HCT116 (cell line): ENCODE measurements at regions not wholly inside any gene's neighbourhood (a gene's known extent, or its start where the extent isn't known, plus 50 kb on each side); places are given as distances from the start of the nearest gene placed in this dataset.

Experiments used
- ATAC-seq: fragments of 200-7000 bp; cut with Tn5 transposase; 2 replicates; pipeline ENCODE4 v1.9.1; 2020; ENCODE audit warnings: mild to moderate bottlenecking, moderate library complexity
- BruUV-seq: library from RNA; stranded (reverse); fragments of 400-500 nt; replicated peaks from 2 replicates; lab custom pipeline; 2021; lab: Mats Ljungman, UMichigan
- CTCF ChIA-PET: fragments of 300-600 bp; sonication (Branson Sonifier 250); formaldehyde crosslinking; loops from one replicate; lab custom pipeline; 2021; ENCODE audit warnings: antibody characterized with exemption; lab: Charles Lee
- POLR2A ChIA-PET: fragments of 300-600, 350-600 bp; sonication (Branson Sonifier 250); formaldehyde crosslinking; loops from one replicate; lab custom pipeline; 2021; ENCODE audit warnings: antibody characterized with exemption; lab: Charles Lee
- RAD21 ChIA-PET, 2 experiments: fragments of 300-600 bp; sonication (Branson Sonifier 250); formaldehyde crosslinking; loops; one replicate each; lab custom pipeline; 2023; ENCODE audit warnings: low total read pairs in 2 of 2; ENCODE audit not compliant: uncharacterized antibody in 2 of 2, unreplicated experiment in 2 of 2, low non-redundant PET in 1 of 2; lab: Charles Lee
- DNase-seq: peaks from one replicate; pipeline ENCODE4 v3.0.0-alpha.2; 2010; ENCODE audit warnings: low read depth, low spot score
- H2AFZ ChIP-seq: fragments of 200-600 bp; shearing (Covaris generic), sonication (generic); 2 replicates; pipeline ENCODE4 v1.6.1; 2017; ENCODE audit warnings: low read depth, mixed run types, mixed read lengths, antibody characterized with exemption, low read length; ENCODE audit not compliant: poor library complexity, severe bottlenecking
- H3K27ac ChIP-seq: 2 replicates; pipeline ENCODE4 v1.5.1; 2012; ENCODE audit warnings: low read depth, low read length
- H3K27me3 ChIP-seq: fragments of 200-600 bp; sonication (generic); 2 replicates; pipeline ENCODE4 v1.6.1; 2016; ENCODE audit warnings: mixed run types, low read length, mixed read lengths; ENCODE audit not compliant: insufficient read depth
- H3K36me3 ChIP-seq, 2 experiments: fragments of 200-500 bp in 1 of 2; fragments of 200-600 bp in 1 of 2; sonication (Bioruptor generic) in 1 of 2; sonication (generic) in 1 of 2; 2 replicates each; pipeline versions ENCODE4 v1.5.1 to v1.6.1; 2014 to 2016; ENCODE audit warnings: low read length in 2 of 2, inconsistent platforms in 1 of 2, mixed read lengths in 1 of 2, mixed run types in 1 of 2; ENCODE audit not compliant: insufficient read depth in 2 of 2, control insufficient read depth in 1 of 2
- H3K4me1 ChIP-seq, 2 experiments: fragments of 200-600 bp in 1 of 2; sonication (generic) in 1 of 2; 2 replicates each; pipeline versions ENCODE4 v1.5.1 to v1.6.1; 2012 to 2017; ENCODE audit warnings: low read length in 2 of 2, inconsistent platforms in 1 of 2, mild to moderate bottlenecking in 1 of 2, mixed read lengths in 1 of 2, mixed run types in 1 of 2, moderate library complexity in 1 of 2; ENCODE audit not compliant: insufficient read depth in 2 of 2, control insufficient read depth in 1 of 2
- H3K4me2 ChIP-seq: fragments of 200-600 bp; sonication (generic); 2 replicates; pipeline ENCODE4 v1.6.1; 2017; ENCODE audit warnings: mixed run types, low read length, mixed read lengths
- H3K4me3 ChIP-seq, 2 experiments: fragments of 200-600 bp in 1 of 2; sonication (generic) in 1 of 2; replicated peaks in 1 of 2; 2 replicates each; pipeline ENCODE4 v1.5.1; 2011 to 2016; ENCODE audit warnings: low read length in 2 of 2, control low read depth in 1 of 2, low read depth in 1 of 2, mild to moderate bottlenecking in 1 of 2, mixed read lengths in 1 of 2, mixed run types in 1 of 2
- H3K79me2 ChIP-seq: fragments of 200-600 bp; sonication (generic); 2 replicates; pipeline ENCODE4 v1.6.1; 2017; ENCODE audit warnings: mild to moderate bottlenecking, mixed run types, low read length, moderate library complexity, mixed read lengths; ENCODE audit not compliant: insufficient read depth
- H3K9ac ChIP-seq: fragments of 200-600 bp; sonication (generic); 2 replicates; pipeline ENCODE4 v1.6.1; 2016; ENCODE audit warnings: low read length, mixed read lengths
- H3K9me2 ChIP-seq: fragments of 200-600 bp; sonication (generic), shearing (Covaris generic); 2 replicates; pipeline ENCODE4 v1.6.1; 2017; ENCODE audit warnings: mixed run types, mild to moderate bottlenecking, moderate library complexity; ENCODE audit not compliant: insufficient read depth
- H3K9me3 ChIP-seq, 2 experiments: fragments of 200-500 bp in 1 of 2; fragments of 200-600 bp in 1 of 2; sonication (Bioruptor generic) in 1 of 2; sonication (generic) in 1 of 2; 2 replicates each; pipeline ENCODE4 v1.6.1; 2014 to 2017; ENCODE audit warnings: low read length in 2 of 2, mixed read lengths in 2 of 2, inconsistent platforms in 1 of 2, low read depth in 1 of 2, mild to moderate bottlenecking in 1 of 2, mixed run types in 1 of 2, moderate library complexity in 1 of 2; ENCODE audit not compliant: control insufficient read depth in 1 of 2, insufficient read depth in 1 of 2
- H4K20me1 ChIP-seq: fragments of 200-600 bp; sonication (generic), shearing (Covaris generic); 2 replicates; pipeline ENCODE4 v1.6.1; 2017; ENCODE audit warnings: mixed run types, mild to moderate bottlenecking, moderate library complexity; ENCODE audit not compliant: insufficient read depth
- RAD21 ChIP-seq: IDR thresholded peaks from 2 replicates; pipeline ENCODE4 v1.6.1; 2012; ENCODE audit warnings: low read depth, mild to moderate bottlenecking
- intact Hi-C: fragments of 100-400 bp; cut with micrococcal nuclease; formaldehyde crosslinking; loops from 2 replicates; pipeline ENCODE4 v1.10.0; 2022
- TF ChIP-seq, protein P1 (sequence below): IDR thresholded peaks from 2 replicates; pipeline ENCODE4 v1.6.1; 2011; ENCODE audit warnings: mild to moderate bottlenecking, low read length, moderate library complexity; ENCODE audit not compliant: insufficient replicate concordance; ENCODE audit errors: extremely low read depth

DNA sequence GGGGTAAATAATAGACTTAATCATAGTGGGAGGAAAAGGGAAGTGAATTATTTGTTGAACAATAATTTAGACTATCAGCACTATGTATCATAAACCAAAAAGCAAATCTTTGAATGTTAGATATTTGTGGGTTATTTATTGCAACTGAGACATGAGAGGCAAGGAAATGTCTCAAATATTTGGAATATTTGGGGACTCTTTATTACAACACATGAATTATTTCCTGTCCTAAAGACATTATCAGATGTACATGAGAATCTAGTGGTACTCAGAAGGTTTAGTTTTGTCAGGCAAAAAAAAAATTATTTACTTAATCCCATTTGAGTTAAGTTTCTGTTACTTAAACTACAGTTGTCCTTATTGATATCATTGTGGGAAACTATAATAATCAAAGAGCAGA is 91.1 kb downstream of the TLR4 start:
- intact Hi-C loops: no loop called here
- Histone ChIP-seq H3K27ac (no peak overlapping the region), H3K27me3 (no peaks in the 10 kb centered on the region)
- TF ChIP-seq, protein P1, sequence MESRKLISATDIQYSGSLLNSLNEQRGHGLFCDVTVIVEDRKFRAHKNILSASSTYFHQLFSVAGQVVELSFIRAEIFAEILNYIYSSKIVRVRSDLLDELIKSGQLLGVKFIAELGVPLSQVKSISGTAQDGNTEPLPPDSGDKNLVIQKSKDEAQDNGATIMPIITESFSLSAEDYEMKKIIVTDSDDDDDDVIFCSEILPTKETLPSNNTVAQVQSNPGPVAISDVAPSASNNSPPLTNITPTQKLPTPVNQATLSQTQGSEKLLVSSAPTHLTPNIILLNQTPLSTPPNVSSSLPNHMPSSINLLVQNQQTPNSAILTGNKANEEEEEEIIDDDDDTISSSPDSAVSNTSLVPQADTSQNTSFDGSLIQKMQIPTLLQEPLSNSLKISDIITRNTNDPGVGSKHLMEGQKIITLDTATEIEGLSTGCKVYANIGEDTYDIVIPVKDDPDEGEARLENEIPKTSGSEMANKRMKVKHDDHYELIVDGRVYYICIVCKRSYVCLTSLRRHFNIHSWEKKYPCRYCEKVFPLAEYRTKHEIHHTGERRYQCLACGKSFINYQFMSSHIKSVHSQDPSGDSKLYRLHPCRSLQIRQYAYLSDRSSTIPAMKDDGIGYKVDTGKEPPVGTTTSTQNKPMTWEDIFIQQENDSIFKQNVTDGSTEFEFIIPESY: no peak
- TF ChIP-seq, all 23 proteins: peak for 0
- H4K20me1 ChIP-seq: no peaks in the 10 kb centered on the region
- H3K4me2 ChIP-seq: no peak overlapping the region
- H3K4me3 ChIP-seq: no peak overlapping the region
- BruUV-seq: no TSS peak
- no peaks in the 10 kb centered on the region for H3K36me3 ChIP-seq
- no peak for ATAC-seq
- H3K9ac ChIP-seq: no peak overlapping the region
- DNase-seq: no peak
- CTCF ChIA-PET: no interaction called here
- RAD21 ChIA-PET: no interaction called here
- no peaks in the 10 kb centered on the region for H3K4me1 ChIP-seq
- no peak overlapping the region for H2AFZ ChIP-seq
- H3K9me2 ChIP-seq: no peaks in the 10 kb centered on the region
- H3K79me2 ChIP-seq: no peaks in the 10 kb centered on the region
- POLR2A ChIA-PET: no interaction called here
- H3K9me3 ChIP-seq: peaks cover 11 to 24% of the 10 kb centered on the region in 2 experiments; a peak in 2 of 4 replicates

DNA sequence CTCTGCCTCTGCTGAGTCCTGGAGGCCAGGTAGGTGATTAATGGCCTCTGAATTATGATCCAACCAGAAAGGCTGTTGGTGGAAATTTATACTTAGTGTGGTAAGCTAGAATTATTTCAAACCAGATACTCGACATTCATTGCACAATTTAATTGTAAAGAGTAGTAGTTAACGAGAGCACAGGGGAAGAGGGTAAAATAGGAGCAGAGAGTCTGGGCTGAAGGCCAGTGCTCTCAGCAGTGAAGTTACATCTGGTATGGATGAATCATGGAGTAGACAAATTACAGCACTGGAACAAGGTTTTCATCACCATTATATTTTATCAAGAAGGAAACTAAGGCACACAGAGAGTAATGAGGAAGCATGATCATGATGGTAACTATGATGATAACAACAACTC is 92.5 kb downstream of the TLR4 start:
- H3K27ac ChIP-seq: no peak overlapping the region
- ChIA-PET RAD21 (no interaction called here), CTCF (no interaction called here), POLR2A (no interaction called here)
- no peaks in the 10 kb centered on the region for H3K4me1 ChIP-seq
- TF ChIP-seq RAD21: no peak
- no peak for ATAC-seq
- BruUV-seq: no TSS peak
- H3K36me3 ChIP-seq: no peaks in the 10 kb centered on the region
- H3K9me2 ChIP-seq: no peaks in the 10 kb centered on the region
- peaks cover 14 to 32% of the 10 kb centered on the region in 2 experiments; a peak in 2 of 4 replicates for H3K9me3 ChIP-seq
- intact Hi-C loops: no loop called here
- no peak overlapping the region for H2AFZ ChIP-seq
- DNase-seq: no peak
- no peaks in the 10 kb centered on the region for H3K79me2 ChIP-seq
- H4K20me1 ChIP-seq: no peaks in the 10 kb centered on the region
- H3K9ac ChIP-seq: no peak overlapping the region
- no peaks in the 10 kb centered on the region for H3K27me3 ChIP-seq
- no peak overlapping the region for H3K4me3 ChIP-seq
- no peak overlapping the region for H3K4me2 ChIP-seq
